IPS-NIHi7 (cell line): ENCODE measurements at regions not wholly inside any gene's neighbourhood (a gene's known extent, or its start where the extent isn't known, plus 50 kb on each side); places are given as distances from the start of the nearest gene placed in this dataset.
"Not testable (repeated sequence)": the region's sequence is repeated elsewhere in the genome, so short reads cannot be mapped to it uniquely, and the experiment has no call there.

Experiments used
- DNase-seq: peaks from one replicate; pipeline ENCODE4 v3.0.0; 2012; ENCODE audit warnings: mixed read lengths; ENCODE audit errors: extremely low spot score

GRCh38 chr10:65602182-65602865, 1323.5 kb upstream of the LRRTM3 start:
- no peak for DNase-seq

GRCh38 chr10:65611592-65611991, 1314.2 kb upstream of the LRRTM3 start:
- no peak for DNase-seq

- DNase-seq, result no peak
These were observed 1310.8 kb upstream of the LRRTM3 start for GRCh38 chr10:65614956-65615565.

DNA sequence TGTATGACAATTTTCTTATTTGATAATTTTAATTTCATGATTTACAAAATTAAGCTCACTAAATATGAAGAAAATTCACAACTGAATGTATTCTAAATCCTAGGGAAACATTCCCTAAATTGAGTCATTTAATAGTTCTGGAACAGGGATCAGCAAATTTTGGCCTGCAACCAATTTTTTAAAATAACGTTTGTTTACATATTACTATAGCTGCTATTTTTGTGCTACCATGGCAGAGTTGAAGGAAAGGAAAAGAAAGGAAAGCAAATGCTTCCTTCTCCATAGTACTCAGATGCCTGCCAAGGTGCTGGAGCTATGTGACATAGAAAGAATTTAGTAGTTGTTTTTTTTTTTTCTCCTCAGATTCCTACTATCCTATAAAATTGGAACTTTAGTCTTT, 1307.7 kb upstream of the LRRTM3 start:
- DNase-seq, result no peak

DNA sequence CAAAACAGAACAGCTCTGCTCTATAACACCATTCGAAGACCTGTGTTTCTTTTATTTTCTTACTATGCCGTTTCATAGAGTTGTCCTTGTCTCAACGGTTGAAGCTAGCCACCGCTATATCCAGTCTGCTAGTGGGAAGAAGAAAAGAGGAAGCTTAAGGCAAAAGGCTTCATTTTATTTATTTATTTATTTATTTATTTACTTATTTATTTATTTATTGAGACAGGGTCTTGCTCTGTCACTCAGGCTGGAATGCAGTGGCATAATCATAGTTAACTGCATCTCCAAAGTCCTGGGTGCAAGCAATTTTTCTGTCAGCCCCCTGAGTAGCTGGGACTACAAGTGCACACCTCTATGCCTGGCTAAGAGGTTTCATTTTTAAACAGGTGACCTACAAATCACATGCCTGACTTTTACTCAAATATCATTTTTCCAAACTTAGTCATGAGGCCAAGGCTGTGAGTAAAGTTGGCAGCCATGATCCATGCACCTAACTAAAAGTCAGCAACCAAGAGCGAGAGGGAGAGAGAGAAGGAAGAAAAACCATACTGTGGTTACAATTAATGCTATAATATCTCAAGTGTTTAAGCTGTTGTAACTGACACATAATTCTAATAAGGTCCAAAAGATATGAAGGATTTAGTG, 1305.3 kb upstream of the LRRTM3 start:
- DNase-seq, result no peak

DNA sequence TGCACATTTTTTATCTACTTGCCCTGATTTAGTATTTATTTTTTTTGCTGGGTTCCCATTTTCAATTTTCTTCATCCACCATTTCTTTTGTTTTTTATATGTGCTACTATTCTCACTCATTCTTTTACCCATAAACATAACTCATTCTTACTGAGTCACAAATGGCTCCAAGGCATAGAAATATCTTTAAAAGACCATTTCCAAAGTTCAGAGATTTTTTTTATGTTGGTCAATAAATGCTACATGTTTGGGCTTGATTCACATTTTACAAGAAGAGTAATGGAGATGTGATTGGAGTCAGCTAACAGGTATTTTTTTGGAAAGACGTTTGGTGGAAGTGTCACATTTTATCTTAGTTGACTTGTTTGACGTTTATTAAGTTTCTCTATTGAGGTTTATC, 1303.2 kb upstream of the LRRTM3 start:
- DNase-seq, result no peak

- DNase-seq, result no peak
These were observed 1297.2 kb upstream of the LRRTM3 start for GRCh38 chr10:65628493-65629139.

GRCh38 chr10:65660006-65660405, 1265.8 kb upstream of the LRRTM3 start:
- DNase-seq, result no peak

DNA sequence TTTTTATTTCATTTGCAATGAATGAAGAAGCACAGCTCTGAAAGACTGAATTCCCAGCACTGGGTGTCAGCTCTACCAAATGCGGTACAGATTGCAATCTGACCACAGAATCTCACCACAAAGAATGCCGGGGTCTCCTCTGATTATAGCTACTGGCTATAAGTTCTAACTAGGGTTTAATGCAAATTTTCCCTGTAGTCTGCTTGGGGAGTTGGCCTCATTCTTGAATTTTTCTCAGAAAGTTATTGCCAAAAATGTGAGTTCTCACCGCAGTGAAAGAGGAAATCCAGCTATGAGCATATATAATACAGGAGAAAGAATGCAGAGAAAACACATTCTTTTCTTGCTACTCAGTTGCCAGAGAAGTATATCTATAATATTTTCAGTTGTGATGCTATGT, 1255.7 kb upstream of the LRRTM3 start:
- DNase-seq, result no peak

- DNase-seq, result not testable (repeated sequence)
These were observed 1255.2 kb upstream of the LRRTM3 start for GRCh38 chr10:65670596-65670995.

- DNase-seq, result no peak
These were observed 1250.6 kb upstream of the LRRTM3 start for GRCh38 chr10:65675236-65675635.

- no peak for DNase-seq
These were observed 1240.9 kb upstream of the LRRTM3 start for GRCh38 chr10:65684896-65685295.

DNA sequence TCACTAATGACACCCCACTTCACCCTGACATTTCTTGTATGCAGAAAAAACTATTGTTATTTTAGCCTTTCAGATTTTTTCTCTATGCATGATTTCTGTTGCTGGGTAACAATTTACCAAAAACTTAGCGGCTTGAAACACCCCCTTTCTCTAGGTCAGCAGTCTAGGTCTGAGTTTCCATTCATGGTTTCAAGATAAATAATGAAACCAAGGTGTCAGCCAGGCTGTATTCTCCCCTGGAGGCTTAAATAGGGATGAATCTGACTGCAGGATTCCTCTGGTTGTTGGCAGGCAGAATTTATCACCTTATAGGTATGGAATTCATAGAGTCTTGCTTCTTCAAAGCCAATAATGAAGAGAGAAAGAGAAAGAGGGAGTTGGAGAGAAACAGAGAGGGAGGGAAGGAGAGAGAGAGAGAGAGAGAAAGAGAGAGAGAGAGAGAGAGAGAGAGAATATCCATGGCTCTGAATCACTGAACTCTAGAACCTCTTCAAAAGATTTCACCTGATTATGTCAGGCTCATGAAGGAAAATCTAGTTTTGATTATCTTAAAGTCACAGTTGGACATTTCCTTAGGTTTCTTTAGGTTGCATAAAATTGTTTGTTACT, 1224.6 kb upstream of the LRRTM3 start:
- DNase-seq, result no peak

GRCh38 chr10:65708057-65708456, 1217.8 kb upstream of the LRRTM3 start:
- no peak for DNase-seq

DNA sequence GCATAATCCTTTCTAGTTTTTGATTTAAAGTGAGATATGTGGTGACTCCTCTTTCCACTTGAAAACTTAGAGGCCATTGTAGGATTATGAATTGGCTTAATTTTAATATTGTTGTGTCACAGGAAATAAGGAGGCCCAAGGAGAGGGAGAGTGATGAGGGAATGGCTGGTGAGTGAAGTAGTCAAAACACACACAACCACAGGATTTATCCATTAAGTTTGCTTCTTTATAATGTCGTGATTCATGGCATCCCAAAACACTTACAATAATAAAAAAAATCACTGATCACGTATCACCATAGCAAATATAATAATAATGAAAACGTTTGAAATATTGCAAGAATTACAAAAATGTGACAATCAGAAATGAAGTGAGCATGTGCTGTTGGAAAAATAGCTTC, 1215.5 kb upstream of the LRRTM3 start:
- DNase-seq, result no peak

GRCh38 chr10:65719790-65720189, 1206.0 kb upstream of the LRRTM3 start:
- DNase-seq, result no peak

DNA sequence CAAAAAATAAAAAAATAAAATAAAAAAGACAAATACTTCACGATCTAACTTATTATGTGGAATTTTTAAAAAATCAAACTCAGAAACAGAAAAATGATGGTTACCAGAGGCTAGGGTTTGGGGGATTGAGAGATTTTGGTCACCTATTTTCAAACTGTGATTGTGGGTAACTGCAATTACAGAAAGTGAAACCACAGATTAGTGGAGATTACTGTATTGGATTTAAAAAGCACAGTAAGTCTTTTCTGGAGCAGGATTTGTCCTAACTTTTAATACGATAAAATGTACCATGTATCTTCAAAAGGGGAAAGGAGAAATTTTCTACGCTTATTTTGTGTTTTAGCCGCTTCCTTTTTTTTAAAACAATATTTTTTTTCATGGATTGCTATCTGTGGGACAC, 1204.9 kb upstream of the LRRTM3 start:
- DNase-seq, result no peak

- no peak for DNase-seq
These were observed 1202.3 kb upstream of the LRRTM3 start for GRCh38 chr10:65723525-65723924.

GRCh38 chr10:65735382-65735781, 1190.5 kb upstream of the LRRTM3 start:
- DNase-seq, result no peak

GRCh38 chr10:65742906-65743305, 1182.9 kb upstream of the LRRTM3 start:
- no peak for DNase-seq

DNA sequence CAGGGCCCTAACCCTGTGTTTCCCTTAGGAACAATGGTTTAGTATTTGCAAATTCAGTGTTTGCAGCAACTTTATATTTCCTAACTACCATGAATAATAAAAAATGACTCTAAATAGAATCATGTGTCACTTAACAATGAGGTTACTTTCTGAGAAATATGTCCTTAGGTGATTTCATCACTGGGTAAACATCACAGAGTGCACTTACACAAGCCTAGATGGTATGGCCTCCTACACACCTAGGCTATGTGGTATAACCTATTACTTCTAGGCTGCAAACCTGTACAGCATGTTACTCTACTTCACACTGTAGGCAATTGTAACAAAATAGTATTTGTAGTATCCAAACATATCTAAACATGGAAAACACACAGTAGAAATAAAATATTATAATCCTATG, 1174.6 kb upstream of the LRRTM3 start:
- DNase-seq, result no peak

DNA sequence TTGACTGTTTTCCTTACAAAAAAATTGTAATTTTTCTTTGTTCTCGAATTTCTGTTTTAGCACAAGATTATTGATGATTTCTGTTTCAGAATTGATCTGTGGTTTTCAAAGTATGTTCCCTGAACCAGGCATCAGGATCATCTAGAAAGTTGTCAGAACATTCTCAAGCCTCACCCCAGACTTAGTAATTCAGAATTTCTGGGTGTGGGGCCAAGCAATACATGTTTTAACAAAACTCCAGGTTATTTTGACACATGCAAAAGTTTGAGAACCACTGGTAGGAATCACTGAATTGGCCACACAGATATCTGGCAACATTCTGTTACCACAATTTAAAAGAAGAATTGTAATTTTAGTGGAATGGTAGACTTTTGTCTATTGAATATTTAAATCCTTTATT, 1173.9 kb upstream of the LRRTM3 start:
- no peak for DNase-seq
